ENCODE measurements at regions not wholly inside any gene's neighbourhood (a gene's known extent, or its start where the extent isn't known, plus 50 kb on each side); places are given as distances from the start of the nearest gene placed in this dataset.

- TF ChIP-seq CTCF (IDR thresholded peaks at IDR 0.05) (no peak), POLR2A (IDR thresholded peaks at IDR 0.05) (no peak)
Observed at GRCh38 chr12:108048686-108049085, 80.4 kb upstream of the WSCD2 start.

Data from Peyer's patch (tissue), 4 donors.